ENCODE measurements at regions not wholly inside any gene's neighbourhood (a gene's known extent, or its start where the extent isn't known, plus 50 kb on each side); places are given as distances from the start of the nearest gene placed in this dataset.

DNA sequence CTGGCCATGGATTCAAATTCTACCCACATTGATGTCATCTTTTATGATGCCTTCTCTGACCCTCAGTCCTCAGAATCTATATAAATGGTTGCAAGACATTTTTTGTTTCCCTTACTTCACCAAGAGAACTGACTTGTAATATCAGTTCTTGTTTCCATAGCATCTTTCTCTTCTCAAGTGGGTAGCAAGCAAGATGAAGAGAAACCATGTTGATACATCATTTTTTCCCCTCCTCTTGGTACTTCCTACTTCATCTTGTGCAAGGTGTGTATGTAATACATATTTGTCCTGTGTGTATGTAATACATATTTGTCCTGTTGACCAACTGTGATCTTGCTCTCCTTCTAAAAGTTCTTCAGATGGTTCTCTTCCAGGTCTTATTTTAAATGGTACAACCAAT is 348.6 kb downstream of the PTEN start:
- DNase-seq = no peak

DNA sequence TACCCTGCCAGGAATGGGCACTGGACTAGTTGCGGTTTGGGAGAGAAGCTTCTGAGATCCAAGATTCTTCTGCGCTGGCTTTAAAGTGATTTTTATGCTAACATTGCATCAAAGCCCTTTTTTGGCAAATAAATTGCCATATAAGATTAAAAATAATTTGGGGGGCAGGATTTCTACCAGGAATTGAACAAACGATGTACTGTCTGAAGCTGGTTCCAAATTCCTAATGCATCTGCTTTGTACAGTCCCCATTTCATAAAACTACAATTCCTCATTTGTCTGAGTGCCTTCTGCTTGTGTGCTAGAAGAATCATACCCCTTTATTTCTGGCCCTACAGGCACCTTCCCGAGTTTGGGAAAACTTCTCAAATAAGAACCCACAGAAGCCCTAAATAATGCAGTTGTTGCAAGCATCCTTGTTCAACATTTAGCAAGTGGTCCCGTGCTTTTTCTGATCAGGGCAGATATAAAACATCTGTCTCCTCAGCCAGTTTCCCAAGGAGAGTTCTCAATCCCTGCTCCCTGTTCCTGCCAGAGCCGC is 349.7 kb downstream of the PTEN start:
- no peak for DNase-seq

- no peak for DNase-seq
Observed at GRCh38 chr10:88216976-88217375, 353.6 kb downstream of the PTEN start.

DNA sequence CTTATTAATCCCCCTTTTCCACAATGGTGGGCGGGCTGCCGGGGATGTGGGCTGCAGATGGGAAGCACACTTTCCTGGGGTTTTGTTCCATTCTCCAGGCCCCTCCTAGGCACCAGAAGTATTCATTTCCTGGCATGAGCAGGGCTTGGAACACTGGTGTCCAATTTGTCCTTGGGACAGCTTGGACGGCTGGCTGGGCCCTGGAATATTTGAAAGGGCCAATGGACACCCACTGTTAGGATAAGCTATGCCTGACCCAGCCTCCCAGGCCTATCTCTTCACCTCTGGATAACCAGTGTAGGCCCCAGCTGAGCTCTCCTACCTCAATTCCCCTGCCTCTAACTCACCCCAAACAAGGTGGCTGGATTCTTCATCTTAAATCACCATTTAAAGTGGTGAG is 354.9 kb downstream of the PTEN start:
- no peak for DNase-seq

DNA sequence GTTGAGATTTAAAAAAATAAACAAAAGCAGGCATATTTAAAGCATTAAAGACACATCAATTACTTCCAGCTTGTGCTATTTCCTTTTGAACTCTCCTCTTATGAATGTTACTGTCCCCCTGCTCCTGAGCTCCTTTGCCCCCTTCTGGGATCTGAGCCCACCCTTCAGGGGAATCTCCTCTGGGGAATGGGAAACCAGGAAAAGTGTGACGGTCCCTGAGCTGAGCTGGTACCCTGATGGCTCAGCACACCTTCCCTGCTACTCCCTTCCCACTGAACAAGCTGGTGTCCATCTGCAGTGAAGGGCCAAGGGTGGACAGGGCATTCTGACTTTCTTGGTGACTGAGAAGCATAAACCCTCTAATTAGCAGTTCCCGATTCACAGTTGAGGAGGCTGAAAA is 356.3 kb downstream of the PTEN start:
- no peak for DNase-seq

DNA sequence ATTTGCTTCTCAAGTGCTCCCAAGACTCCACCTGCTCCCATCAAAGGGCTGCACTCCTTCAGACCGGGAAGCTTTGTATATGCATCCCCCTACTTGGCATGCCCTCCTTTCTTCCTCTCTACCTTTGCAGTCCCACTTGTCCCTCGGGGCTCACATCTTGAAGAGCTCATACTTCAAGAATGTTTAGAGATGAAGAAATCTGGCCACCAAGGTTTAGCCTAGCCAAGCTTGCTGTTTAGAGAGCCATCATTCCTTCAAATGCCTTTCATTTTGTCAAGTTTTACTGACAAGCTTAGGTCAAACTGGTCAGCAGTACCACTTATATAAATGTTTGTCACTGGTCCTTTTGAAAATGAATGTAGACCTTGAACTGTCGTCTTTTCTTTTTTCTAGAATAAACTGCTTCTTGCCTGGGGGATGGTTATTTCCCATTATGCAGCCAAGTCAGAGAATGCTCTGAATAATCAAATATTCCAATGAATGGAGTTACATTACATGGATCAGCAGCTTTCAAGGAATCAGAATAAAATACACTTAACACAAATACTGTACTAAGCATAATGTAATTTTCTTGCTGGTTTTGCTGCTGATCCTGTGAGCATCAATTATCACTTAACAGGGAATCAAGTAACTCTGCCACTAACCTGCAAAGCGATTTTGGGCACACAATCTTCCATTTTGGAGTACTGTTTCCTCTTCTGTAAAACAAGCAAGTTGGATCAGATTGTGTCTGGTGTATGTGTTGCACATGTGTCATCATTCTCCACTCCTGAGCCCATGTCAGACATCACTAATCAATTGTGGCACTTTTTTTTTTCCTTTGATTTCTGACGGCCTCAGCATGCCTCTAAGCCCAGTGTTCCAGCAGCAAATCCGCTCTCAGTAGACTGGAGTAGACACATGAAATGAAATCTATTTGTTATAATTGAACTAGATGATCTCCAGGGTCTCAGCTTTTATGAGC is 357.9 kb downstream of the PTEN start:
- no peak for DNase-seq

GRCh38 chr10:88222881-88223280 is 359.5 kb downstream of the PTEN start:
- DNase-seq = no peak
